ENCODE measurements at regions not wholly inside any gene's neighbourhood (a gene's known extent, or its start where the extent isn't known, plus 50 kb on each side); places are given as distances from the start of the nearest gene placed in this dataset.

GRCh38 chr7:123060446-123060845 is 64.9 kb upstream of the TAS2R16 start:
- Histone ChIP-seq H3K9me3 (ENCODE audit: low read depth, low read length, poor library complexity, severe bottlenecking) (no peaks in the 10 kb centered on the region), H3K27me3 (replicated peaks; ENCODE audit: insufficient read depth, low read depth, low read length, poor library complexity) (no peaks in the 10 kb centered on the region), H3K4me1 (ENCODE audit: insufficient read depth, low read length, poor library complexity, severe bottlenecking) (no peaks in the 10 kb centered on the region), H3K36me3 (ENCODE audit: insufficient read depth, low read length, poor library complexity, severe bottlenecking) (no peaks in the 10 kb centered on the region), H3K4me3 (ENCODE audit: low read depth, low read length, poor library complexity, severe bottlenecking) (no peak overlapping the region), H3K27ac (ENCODE audit: low read depth, low read length, poor library complexity, severe bottlenecking) (no peak overlapping the region)
- intact Hi-C loops (cut with micrococcal nuclease; ENCODE audit: unreplicated experiment) = no loop called here
- TF ChIP-seq CTCF (conservative IDR thresholded peaks at IDR 0.05; ENCODE audit: low read depth, low read length) = no peak
- TF ChIP-seq EZH2 (IDR thresholded peaks at IDR 0.05; ENCODE audit: borderline replicate concordance, low read depth, low read length, poor library complexity, severe bottlenecking) = no peak
- ChIA-PET CTCF (no interaction called here), POLR2A (ENCODE audit: low non-redundant PET) (no interaction called here)
- no TSS peak for BruUV-seq (replicated peaks)
- no peak for DNase-seq (ENCODE audit: low spot score)

GRCh38 chr7:123057911-123058310 is 62.4 kb upstream of the TAS2R16 start:
- ChIA-PET CTCF (no interaction called here), POLR2A (ENCODE audit: low non-redundant PET) (no interaction called here)
- no peak for TF ChIP-seq EZH2 (IDR thresholded peaks at IDR 0.05; ENCODE audit: borderline replicate concordance, low read depth, low read length, poor library complexity, severe bottlenecking)
- TF ChIP-seq CTCF (conservative IDR thresholded peaks at IDR 0.05; ENCODE audit: low read depth, low read length) = no peak
- no peaks in the 10 kb centered on the region for H3K27me3 ChIP-seq (replicated peaks; ENCODE audit: insufficient read depth, low read depth, low read length, poor library complexity)
- no peak overlapping the region for H3K4me3 ChIP-seq (ENCODE audit: low read depth, low read length, poor library complexity, severe bottlenecking)
- H3K4me1 ChIP-seq (ENCODE audit: insufficient read depth, low read length, poor library complexity, severe bottlenecking) = peaks cover 6% of the 10 kb centered on the region
- H3K27ac ChIP-seq (ENCODE audit: low read depth, low read length, poor library complexity, severe bottlenecking) = no peak overlapping the region
- no TSS peak for BruUV-seq (replicated peaks)
- intact Hi-C loops (cut with micrococcal nuclease; ENCODE audit: unreplicated experiment) = no loop called here
- H3K9me3 ChIP-seq (ENCODE audit: low read depth, low read length, poor library complexity, severe bottlenecking) = no peaks in the 10 kb centered on the region
- H3K36me3 ChIP-seq (ENCODE audit: insufficient read depth, low read length, poor library complexity, severe bottlenecking) = no peaks in the 10 kb centered on the region
- DNase-seq (ENCODE audit: low spot score) = peak; percentile 23

- peak; percentile 61 for DNase-seq (ENCODE audit: low spot score)
These were observed 59.0 kb upstream of the TAS2R16 start for GRCh38 chr7:123054357-123055133.

More at GRCh38 chr7:123054357-123055133, 59.0 kb upstream of the TAS2R16 start:
- ChIA-PET CTCF (interaction anchor here (0.7 kb wide), 1 partner anchor 249 kb away, joined by 3 read pairs; no protein-coding TSS in a partner anchor), POLR2A (ENCODE audit: low non-redundant PET) (interaction anchor here (0.5 kb wide), 1 partner anchor 168 kb away, joined by 3 read pairs; the partner anchor contains the start of gene CADPS2)
- intact Hi-C loops (cut with micrococcal nuclease; ENCODE audit: unreplicated experiment) = no loop called here
- no peaks in the 10 kb centered on the region for H3K36me3 ChIP-seq (ENCODE audit: insufficient read depth, low read length, poor library complexity, severe bottlenecking)
- peaks cover 6% of the 10 kb centered on the region for H3K4me1 ChIP-seq (ENCODE audit: insufficient read depth, low read length, poor library complexity, severe bottlenecking)
- peaks cover 7% of the 10 kb centered on the region for H3K9me3 ChIP-seq (ENCODE audit: low read depth, low read length, poor library complexity, severe bottlenecking)
- no TSS peak for BruUV-seq (replicated peaks)
- TF ChIP-seq EZH2 (IDR thresholded peaks at IDR 0.05; ENCODE audit: borderline replicate concordance, low read depth, low read length, poor library complexity, severe bottlenecking) (no peak), CTCF (conservative IDR thresholded peaks at IDR 0.05; ENCODE audit: low read depth, low read length) (peak; percentile 51)
- H3K4me3 ChIP-seq (ENCODE audit: low read depth, low read length, poor library complexity, severe bottlenecking) = no peak overlapping the region
- H3K27ac ChIP-seq (ENCODE audit: low read depth, low read length, poor library complexity, severe bottlenecking) = no peak overlapping the region
- no peaks in the 10 kb centered on the region for H3K27me3 ChIP-seq (replicated peaks; ENCODE audit: insufficient read depth, low read depth, low read length, poor library complexity)

Data from A673 (cell line).